Right ventricle myocardium inferior (tissue), 1 donor: ENCODE measurements at regions not wholly inside any gene's neighbourhood (a gene's known extent, or its start where the extent isn't known, plus 50 kb on each side); places are given as distances from the start of the nearest gene placed in this dataset.
"Not testable (repeated sequence)": the region's sequence is repeated elsewhere in the genome, so short reads cannot be mapped to it uniquely, and the experiment has no call there.

ENCODE experiments used
- ATAC-seq: fragments of 200-7000 bp; cut with Tn5 transposase; one replicate; pipeline ENCODE4 v1.9.1; 2020; ENCODE audit warnings: mild to moderate bottlenecking, moderate library complexity
- DNase-seq: peaks from one replicate; pipeline ENCODE4 v3.0.0; 2021; ENCODE audit errors: missing footprints
- intact Hi-C: fragments of 100-400 bp; cut with DNase I; formaldehyde crosslinking; loops from one replicate; pipeline ENCODE4 v1.11.0; 2022
- donor health status: DM: no; HTN: yes; CAD: no; lungs with severe emphysema.

DNA sequence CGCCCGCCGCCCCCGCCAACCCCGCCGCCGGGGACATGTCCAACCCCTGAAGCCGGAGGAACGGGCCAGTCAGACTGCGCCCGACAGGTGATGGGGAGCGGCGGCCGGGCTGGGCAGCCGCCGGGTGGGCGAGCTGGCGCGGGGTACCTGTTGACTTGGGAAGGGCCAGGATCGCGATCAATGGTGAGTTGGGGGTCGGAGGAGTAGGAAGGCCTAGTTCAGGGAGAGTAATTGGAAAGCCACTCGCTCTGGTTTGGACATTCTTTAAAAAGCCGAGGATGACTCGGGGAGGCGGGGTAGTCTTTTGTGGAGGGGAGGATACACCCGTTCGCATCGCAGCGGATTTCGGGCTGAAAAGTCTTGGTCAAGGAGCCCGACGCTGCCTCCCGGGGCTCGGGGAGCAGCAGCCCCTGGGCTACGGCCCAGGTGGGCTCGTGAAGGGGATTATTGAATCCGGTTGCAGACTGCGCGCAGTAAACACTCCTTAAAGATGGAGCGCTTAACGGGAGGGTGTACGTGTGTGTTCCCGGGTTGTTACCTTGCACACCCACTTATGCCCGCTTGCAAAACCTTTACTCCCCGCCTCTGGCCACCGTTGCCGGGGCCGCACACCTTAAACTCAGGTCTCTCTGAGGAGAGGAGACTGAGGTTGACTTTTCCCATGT is 123.8 kb downstream of the GOSR1 start:
- ATAC-seq (peak; percentile 9), DNase-seq (no peak)
- intact Hi-C loops: loop anchor here (2.0 kb wide), 1 partner anchor 124 kb away; the partner anchor contains the start of gene GOSR1

DNA sequence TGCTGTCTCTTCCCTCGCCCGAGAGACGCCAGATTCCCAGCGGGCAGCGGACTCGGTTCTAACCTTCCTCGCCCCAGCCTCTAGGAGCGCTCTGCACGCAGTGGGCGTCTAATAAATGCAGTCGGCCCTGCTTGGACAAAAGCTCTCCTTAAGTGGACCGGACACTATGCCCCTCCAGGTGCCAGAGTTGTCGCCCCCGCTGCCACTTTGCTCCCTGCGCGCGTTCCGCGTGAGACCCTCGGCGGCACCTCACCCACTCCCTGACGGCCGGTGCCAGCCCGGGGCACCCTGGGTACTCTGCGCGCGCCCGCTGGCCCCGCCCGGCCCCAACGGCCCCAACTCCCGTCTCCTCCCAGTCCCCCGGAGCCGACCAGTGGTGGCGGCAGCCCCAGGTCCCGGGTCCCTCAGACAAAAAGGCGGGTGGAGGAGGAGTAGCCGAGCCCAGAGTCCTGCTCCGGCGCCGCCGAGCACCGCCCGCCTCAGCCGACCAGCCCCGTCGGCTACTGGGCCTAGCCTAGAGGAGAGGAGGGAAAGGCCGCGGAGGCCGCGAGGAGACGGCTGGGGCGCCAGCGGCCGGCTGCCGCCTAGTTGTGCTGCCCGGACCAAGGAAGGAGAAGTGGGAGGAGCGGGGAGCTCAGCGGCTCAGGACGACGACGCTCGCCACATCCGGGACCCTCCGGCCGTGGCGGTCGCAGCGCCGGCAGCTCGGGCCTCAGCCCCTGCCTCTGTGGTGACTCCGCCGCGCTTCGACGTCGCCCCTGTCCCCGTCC is 123.0 kb downstream of the GOSR1 start:
- ATAC-seq (peak; percentile 99), DNase-seq (peak; percentile 93)
- intact Hi-C loops: loop anchor here (2.0 kb wide), 1 partner anchor 123 kb away; the partner anchor contains the start of gene GOSR1

DNA sequence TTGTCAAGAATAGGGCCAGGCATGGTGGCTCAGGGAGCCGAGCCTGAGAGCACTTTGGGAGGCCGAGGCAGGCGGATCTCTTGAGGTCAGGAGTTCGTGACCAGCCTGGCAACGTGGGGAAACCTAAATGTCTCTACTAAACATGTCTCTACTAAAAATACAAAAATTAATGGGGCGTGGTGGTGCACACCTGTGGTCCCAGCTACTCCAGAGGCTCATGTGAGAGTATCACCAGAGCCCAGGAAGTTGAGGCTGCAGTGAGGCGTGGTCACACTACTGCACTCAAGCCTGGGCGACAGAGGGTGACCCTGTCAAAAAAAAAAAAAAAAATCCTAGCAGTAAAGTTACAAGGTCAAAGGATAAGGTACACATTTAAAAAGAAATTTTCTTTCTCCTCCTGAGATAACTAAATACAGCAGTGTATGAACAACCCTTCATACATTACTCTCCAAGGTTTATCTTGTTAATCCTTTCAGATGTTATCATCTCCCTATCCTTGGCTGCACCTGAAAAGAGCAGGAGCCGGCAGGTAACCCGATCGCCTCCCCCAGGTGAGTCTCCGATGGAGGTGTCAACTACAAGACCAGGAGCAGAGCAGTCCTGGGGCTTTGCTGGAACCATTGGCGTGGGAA is 122.3 kb downstream of the GOSR1 start:
- no peak for ATAC-seq
- intact Hi-C loops: loop anchor here (2.0 kb wide), 1 partner anchor 123 kb away; the partner anchor contains the start of gene GOSR1
- DNase-seq: no peak

DNA sequence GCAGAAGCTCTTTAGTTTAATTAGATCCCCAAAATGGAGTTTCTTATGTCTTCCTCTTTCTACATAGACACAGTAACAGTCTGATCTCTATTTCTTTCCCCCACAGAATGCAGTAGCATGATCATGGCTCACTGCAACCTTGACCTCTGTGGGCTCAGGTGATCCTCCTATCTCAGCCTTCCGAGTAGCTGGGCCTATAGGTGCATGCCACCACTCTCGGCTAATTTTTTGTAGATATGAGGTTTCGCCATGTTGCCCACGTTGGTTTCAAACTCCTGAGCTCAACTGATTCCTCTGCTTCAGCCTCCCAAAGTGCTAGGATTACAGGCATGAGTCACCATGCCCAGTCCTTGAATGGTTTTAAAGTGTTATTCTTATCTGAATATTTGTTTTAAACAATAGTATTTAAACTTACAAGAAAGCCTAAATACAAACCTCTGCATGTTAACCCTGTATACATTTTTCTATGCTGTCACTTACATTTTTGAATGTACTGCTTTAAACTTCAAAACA is 120.6 kb downstream of the GOSR1 start:
- DNase-seq (no peak), ATAC-seq (no peak)
- intact Hi-C loops: no loop called here

DNA sequence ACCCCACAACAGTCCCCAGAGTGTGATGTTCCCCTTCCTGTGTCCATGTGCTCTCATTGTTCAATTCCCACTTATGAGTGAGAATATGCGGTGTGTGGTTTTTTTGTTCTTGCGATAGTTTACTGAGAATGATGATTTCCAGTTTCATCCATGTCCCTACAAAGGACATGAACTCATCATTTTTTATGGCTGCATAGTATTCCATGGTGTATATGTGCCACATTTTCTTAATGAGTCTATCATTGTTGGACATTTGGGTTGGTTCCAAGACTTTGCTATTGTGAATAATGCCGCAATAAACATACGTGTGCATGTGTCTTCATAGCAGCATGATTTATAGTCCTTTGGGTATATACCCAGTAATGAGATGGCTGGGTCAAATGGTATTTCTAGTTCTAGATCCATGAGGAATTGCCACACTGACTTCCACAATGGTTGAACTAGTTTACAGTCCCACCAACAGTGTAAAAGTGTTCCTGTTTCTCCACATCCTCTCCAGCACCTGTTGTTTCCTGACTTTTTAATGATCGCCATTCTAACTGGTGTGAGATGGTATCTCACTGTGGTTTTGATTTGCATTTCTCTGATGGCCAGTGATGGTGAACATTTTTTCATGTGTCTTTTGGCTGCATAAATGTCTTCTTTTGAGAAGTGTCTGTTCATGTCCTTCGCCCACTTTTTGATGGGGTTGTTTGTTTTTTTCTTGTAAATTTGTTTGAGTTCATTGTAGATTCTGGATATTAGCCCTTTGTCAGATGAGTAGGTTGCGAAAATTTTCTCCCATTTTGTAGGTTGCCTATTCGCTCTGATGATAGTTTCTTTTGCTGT is 120.0 kb downstream of the GOSR1 start:
- intact Hi-C loops: not testable (repeated sequence)

DNA sequence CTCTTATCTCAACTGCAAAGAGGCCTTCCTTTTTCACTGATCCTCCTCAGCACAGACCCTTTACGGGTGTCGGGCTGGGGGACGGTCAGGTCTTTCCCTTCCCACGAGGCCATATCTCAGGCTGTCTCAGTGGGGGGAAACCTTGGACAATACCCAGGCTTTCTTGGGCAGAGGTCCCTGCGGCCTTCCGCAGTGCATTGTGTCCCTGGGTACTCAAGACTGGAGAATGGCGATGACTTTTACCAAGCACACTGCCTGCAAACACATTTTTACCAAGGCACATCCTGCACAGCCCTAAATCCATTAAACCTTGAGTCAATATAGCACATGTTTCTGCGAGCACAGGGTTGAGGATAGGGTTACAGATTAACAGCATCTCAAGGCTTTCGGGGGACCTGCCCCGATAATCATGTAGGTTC is 117.8 kb downstream of the GOSR1 start:
- ATAC-seq, intact Hi-C loops, DNase-seq: not testable (repeated sequence)

More for the DNA sequence above, 120.0 kb downstream of the GOSR1 start:
- DNase-seq, ATAC-seq: not testable (repeated sequence)

DNA sequence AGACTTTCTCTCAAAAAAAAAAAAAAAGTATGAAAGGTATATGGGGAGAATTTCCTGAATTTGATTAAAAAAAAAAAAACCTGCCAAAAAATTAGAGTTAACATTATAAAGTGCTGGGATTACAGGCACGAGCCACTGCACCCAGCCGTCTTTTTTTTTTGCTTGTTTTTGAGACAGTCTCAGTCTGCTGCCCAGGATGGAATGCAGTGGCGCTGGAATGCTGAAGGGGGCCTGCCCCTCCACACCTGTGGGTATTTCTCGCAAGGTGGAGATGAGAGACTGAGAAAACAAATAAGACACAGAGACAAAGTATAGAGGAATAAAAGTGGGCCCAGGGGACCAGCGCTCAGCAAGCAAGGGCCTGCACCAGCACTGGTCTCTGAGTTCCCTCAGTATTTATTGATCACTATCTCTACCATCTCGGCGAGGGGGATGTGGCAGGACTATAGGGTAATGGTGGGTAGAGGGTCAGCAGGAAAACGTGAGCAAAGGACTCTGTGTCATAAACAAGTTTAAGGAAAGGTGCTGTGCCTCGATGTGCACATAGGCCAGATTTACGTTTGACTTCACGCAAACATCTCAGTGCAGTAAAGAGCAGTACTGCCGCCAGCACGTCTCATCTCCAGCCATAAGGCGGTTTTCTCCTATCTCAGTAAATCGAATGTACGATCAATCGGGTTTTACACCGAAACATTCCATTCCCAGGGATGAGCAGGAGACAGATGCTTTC is 117.2 kb downstream of the GOSR1 start:
- DNase-seq: no peak
- ATAC-seq: no peak
- intact Hi-C loops: no loop called here

DNA sequence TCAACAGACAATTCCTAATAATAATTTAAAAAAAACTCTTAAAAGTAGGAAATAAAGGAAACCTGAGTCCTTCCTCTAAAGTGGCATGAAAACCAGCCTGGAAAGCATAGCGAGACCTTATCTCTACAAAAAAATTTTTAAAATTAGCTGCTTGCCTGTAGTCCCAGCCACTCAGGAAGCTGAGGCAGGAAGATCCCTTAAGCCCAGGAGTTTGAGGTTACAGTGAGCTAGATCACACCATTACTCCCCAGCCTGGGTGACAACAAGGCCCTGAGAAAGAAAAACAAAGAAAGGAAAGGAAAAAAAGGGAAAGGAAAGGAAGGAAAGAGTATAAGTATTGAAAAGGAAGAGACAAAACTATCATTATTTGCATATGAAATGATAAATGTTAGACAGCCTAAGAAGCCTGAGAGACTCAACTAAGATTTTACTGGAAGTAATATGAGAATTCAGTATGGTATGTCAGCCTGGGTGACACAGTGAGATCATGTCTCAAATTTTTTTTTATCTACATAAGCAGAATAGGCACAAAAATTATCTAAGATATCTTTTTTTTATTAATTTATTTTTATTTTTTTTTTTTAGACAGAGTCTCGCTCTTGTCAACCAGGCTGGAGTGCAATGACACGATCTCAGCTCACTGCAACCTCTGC is 113.0 kb downstream of the GOSR1 start:
- ATAC-seq: no peak
- intact Hi-C loops: no loop called here
- no peak for DNase-seq

DNA sequence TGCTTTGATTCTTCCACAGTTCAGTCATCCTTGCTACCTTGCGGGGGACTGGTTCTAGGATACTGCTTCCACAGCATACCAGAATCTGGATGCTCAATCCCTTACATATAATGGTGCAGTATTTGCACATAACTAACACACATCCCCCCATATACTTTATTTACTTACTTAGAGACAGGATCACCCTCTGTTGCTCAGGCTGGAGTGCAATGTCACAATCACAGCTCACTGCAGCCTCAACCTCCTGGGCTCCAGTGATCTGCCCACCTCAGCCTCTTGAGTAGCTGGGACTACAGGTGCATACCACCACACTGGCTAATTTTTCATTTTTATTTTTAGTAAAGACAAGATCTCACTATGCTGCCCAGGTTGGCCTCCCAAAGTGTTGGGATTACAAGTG is 112.2 kb downstream of the GOSR1 start:
- ATAC-seq (no peak), DNase-seq (no peak)
- intact Hi-C loops: no loop called here

DNA sequence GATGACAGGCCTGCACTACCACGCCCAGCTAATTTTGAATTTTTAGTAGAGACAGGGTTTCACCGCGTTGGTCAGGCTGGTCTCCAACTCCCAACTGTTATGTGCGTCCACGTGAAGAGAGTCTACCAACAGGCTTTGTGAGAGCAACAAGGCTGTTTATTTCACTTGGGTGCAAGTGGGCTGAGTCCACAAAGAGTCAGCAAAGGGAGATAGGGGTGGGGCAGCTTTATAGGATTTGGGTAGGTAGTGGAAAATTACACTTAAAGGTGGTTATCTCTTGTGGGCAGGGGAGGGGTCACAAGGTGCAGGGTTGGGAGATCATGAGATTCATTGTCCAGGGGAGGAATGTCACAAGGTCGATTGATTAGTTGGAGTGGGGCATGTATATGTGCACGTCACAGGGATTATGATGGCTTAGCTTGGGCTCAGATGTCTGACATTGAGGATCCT is 111.6 kb downstream of the GOSR1 start:
- DNase-seq (no peak), ATAC-seq (no peak)
- intact Hi-C loops: no loop called here

DNA sequence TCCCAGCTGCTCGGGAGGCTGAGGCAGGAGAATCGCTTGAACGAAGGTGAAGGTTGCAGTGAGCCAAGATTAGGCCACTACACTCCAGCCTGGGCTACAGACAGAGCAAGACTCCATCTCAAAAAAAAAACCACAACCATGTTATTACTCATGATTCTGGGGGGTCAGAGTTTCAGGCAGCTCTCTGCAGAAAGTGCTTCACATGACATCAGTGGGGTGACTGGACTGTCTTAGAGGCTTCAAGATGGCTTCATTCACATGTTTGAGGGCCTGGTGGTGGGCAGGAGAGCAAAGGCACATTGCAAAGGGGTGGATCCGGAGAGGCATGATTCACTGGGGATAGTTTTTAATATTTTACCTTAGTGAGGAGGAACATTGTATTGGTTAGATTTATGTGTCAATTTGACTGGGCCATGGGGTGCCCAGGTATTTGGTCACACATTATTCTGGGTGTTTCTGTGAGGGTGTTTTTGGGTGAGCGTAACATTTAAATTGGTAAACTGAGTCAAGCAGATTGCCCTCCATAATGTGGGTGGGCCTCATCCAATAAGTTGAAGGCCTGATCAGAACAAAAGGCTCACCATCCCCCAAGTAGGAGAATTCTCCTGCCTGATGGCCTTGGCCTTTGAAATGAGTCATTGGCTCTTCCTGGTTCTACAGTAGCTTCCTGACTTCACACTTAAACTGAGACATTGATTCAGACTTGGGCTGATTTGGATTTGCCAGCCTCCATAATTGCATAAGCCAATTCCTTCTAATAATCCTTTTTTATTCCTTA is 109.8 kb downstream of the GOSR1 start:
- ATAC-seq (no peak), DNase-seq (no peak)
- intact Hi-C loops: no loop called here

DNA sequence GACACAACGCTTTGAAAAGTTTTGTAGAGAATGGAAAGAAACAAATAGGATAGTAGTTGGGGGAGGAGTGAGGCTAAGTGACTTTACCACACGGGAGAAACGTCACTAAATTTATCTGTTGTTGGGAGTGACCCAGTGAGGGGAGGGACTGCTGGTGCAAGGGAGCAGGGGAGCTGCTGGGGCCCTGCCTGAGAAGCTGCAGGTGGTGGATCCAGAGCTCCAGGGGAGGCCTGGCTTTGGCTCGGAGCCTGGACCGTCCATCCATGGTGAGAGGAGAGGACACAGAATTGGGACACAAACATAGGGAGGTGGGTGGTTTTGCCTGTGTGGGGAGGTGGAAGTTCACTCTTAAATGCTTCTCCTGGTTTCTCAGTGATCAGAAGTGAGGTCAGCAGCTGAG is 107.6 kb downstream of the GOSR1 start:
- intact Hi-C loops: no loop called here
- DNase-seq (no peak), ATAC-seq (no peak)

DNA sequence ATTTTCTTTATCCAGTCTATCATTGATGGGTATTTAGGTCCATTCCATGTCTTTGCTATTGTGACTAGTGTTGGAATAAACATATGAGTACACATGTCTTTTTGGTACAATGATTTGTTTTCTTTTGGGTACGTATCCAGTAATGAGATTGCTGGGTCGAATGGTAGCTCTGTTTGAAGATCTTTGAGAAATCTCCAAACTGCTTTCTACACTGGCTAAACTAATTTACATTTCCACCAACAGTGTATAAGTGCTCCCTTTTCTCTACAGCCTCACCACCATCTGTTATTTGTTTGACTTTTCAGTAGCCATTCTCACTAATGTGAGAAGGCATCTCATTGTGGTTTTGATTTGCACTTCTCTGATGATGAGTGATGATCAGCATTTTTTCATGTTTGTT is 103.7 kb downstream of the GOSR1 start:
- no peak for DNase-seq
- ATAC-seq: no peak
- intact Hi-C loops: no loop called here

DNA sequence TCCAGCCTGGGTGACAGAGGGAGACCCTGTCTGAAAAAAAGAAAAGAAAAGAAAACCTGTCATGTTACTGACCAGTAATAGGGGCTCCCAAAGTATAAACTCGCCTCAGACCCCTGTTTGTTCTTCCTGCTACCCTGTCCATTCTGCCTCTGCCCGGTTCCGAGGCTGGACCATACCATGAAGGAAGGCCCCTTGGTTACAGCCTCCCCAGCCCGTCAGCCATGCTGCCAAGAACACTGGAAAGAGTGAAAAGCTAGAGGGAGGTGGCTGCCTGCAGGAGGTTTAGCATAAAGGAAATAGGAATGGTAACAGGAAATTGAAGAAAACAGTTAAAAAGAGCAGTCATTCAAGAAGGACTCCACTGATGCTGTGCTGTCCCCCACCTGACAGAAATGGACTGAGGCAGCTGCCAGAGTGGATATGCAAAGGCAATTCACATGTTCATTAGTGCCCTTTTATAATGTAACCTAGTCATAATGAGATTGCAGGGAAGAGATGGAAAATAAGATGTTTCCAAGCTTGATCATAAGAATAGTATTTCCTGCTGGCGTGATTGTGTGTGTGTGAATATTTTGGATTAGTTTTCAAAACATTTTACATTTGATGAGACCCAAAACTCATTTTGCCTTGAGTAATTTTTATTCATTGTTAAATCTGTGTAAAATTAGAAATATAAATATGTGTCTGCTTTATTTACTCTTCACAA is 102.6 kb downstream of the GOSR1 start:
- DNase-seq (no peak), ATAC-seq (no peak)
- intact Hi-C loops: no loop called here

DNA sequence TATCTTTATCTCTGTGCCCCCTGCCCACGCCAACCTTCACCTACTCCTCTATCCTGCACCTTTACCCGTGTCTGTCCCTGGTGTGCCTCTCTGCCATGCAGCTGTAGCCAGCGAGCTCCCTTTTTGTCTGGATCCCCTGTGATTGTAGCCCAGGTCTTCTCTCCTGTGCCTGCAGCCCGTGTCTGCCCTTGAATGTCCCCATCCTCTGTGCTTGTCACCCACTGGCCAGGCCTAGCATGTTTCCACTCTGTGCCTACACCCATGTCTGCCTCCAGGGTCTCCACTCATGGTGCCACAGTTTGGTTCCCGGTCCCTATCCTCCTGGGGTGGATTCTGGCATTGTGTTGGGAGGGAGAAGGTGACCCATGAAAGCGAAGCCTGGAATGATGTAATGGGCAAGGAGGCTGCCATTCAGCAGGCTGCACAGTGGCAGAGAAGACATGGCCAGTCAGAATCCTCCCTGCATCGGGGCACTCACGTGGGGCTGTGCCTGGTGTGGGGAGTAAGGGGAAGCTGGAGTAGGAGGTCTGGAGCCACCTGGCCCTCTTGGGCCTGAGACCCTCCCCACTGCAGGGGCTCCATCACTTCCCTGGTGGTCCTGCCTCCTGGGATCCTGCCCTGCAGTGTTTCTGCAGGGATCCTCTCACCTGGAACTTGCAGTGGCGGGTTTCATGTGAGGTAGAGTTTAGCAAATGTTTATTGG is 101.0 kb downstream of the GOSR1 start:
- DNase-seq, ATAC-seq, intact Hi-C loops: not testable (repeated sequence)
